ENCODE measurements at regions not wholly inside any gene's neighbourhood (a gene's known extent, or its start where the extent isn't known, plus 50 kb on each side); places are given as distances from the start of the nearest gene placed in this dataset.
A peak's percentile ranks its signal among the peaks of the same experiment; 100 is the strongest.

DNA sequence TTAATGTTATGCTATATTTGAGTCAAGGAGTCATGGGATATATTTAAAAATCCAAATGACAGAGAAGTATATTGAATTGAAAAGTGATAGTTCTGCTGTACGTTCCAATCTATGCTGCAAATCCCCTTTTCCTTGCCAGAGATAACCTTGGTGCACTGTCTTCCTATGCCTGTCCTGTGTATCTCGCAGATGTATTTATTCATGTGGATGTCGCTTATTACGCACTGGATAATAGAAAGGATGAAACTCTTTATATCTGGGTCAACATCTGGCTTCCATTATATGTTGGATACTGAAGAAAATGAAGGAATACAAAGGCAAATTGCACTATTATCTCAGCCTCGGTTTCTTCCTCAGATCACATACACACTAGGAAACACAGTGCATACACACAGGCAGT is 331.3 kb downstream of the BCKDHB start:
- Histone ChIP-seq H3K4me1 (ENCODE audit: low read length) (peaks cover 21% of the 10 kb centered on the region), H3K9me3 (ENCODE audit: insufficient read depth, low read length) (no peaks in the 10 kb centered on the region), H3K27me3 (ENCODE audit: low read depth, low read length) (no peaks in the 10 kb centered on the region), H3K36me3 (replicated peaks; ENCODE audit: low read depth, low read length) (no peaks in the 10 kb centered on the region), H3K4me2 (ENCODE audit: low read length) (no peak overlapping the region), H3K4me3 (ENCODE audit: low read length) (no peak overlapping the region), H3K9ac (ENCODE audit: low read length) (no peak overlapping the region), H2AFZ (ENCODE audit: low read depth, low read length) (no peak overlapping the region), H3K79me2 (ENCODE audit: low read length) (no peaks in the 10 kb centered on the region), H4K20me1 (ENCODE audit: insufficient read depth, low read length) (no peaks in the 10 kb centered on the region), H3K27ac (ENCODE audit: low read length) (no peak overlapping the region)
- TF ChIP-seq CTCF (IDR thresholded peaks at IDR 0.05; ENCODE audit: low read depth, low read length) (no peak), EZH2phosphoT487 (IDR thresholded peaks at IDR 0.05; ENCODE audit: low read depth) (no peak)

DNA sequence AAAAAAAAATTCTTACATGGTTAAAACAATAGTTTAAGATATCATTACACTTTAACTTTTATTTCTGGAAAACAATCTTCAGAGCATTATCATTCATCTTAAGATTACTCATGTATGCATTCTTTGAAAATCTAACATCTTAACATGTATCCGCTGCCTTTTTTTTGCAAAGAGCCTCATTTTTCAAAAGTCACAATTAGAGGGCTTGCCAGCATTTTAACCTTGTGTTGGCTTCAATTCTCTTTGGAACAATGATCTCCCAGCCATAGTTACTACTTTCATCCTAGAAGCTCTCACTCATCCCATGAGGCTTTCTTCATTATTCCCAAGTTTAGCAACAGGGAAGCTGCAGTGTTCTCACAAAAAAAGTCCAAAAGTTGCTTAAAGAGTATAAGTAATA is 330.8 kb downstream of the BCKDHB start:
- no peaks in the 10 kb centered on the region for H3K9me3 ChIP-seq (ENCODE audit: insufficient read depth, low read length)
- peaks cover 21% of the 10 kb centered on the region for H3K4me1 ChIP-seq (ENCODE audit: low read length)
- H3K79me2 ChIP-seq (ENCODE audit: low read length), result no peaks in the 10 kb centered on the region
- no peaks in the 10 kb centered on the region for H4K20me1 ChIP-seq (ENCODE audit: insufficient read depth, low read length)
- H3K4me3 ChIP-seq (ENCODE audit: low read length), result no peak overlapping the region
- H2AFZ ChIP-seq (ENCODE audit: low read depth, low read length), result no peak overlapping the region
- TF ChIP-seq CTCF (IDR thresholded peaks at IDR 0.05; ENCODE audit: low read depth, low read length), result no peak
- no peak for TF ChIP-seq EZH2phosphoT487 (IDR thresholded peaks at IDR 0.05; ENCODE audit: low read depth)
- H3K27ac ChIP-seq (ENCODE audit: low read length), result no peak overlapping the region
- no peaks in the 10 kb centered on the region for H3K36me3 ChIP-seq (replicated peaks; ENCODE audit: low read depth, low read length)
- H3K27me3 ChIP-seq (ENCODE audit: low read depth, low read length), result no peaks in the 10 kb centered on the region
- H3K4me2 ChIP-seq (ENCODE audit: low read length), result no peak overlapping the region
- H3K9ac ChIP-seq (ENCODE audit: low read length), result no peak overlapping the region

DNA sequence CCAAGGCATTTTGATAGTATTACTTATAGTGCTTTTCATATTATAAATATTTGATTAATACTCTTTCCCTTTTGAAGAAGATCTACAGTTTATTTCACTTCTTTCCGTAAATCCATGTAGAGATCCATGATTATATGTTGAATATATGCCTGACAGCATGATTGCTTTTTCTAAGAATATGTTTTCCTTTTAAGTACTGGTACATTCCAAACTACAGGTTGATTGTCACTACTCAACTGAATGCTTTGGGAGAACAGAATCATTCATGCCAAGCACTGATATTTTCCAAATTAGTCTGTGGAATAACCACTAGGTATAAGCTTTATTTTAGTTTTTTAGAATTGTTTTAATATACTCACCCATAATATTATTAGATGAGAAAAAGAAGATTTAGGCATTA is 330.2 kb downstream of the BCKDHB start:
- Histone ChIP-seq H3K79me2 (ENCODE audit: low read length) (no peaks in the 10 kb centered on the region), H3K4me2 (ENCODE audit: low read length) (no peak overlapping the region), H3K36me3 (replicated peaks; ENCODE audit: low read depth, low read length) (no peaks in the 10 kb centered on the region), H4K20me1 (ENCODE audit: insufficient read depth, low read length) (no peaks in the 10 kb centered on the region), H3K4me1 (ENCODE audit: low read length) (peaks cover 21% of the 10 kb centered on the region), H3K27me3 (ENCODE audit: low read depth, low read length) (no peaks in the 10 kb centered on the region), H2AFZ (ENCODE audit: low read depth, low read length) (no peak overlapping the region), H3K9me3 (ENCODE audit: insufficient read depth, low read length) (no peaks in the 10 kb centered on the region), H3K27ac (ENCODE audit: low read length) (no peak overlapping the region), H3K4me3 (ENCODE audit: low read length) (no peak overlapping the region), H3K9ac (ENCODE audit: low read length) (no peak overlapping the region)
- TF ChIP-seq EZH2phosphoT487 (IDR thresholded peaks at IDR 0.05; ENCODE audit: low read depth), result no peak
- TF ChIP-seq CTCF (IDR thresholded peaks at IDR 0.05; ENCODE audit: low read depth, low read length), result no peak

GRCh38 chr6:80435457-80435856 is 329.0 kb downstream of the BCKDHB start:
- Histone ChIP-seq H3K4me3 (ENCODE audit: low read length) (no peak overlapping the region), H3K36me3 (replicated peaks; ENCODE audit: low read depth, low read length) (no peaks in the 10 kb centered on the region), H3K27me3 (ENCODE audit: low read depth, low read length) (no peaks in the 10 kb centered on the region), H3K9me3 (ENCODE audit: insufficient read depth, low read length) (no peaks in the 10 kb centered on the region), H4K20me1 (ENCODE audit: insufficient read depth, low read length) (no peaks in the 10 kb centered on the region), H2AFZ (ENCODE audit: low read depth, low read length) (no peak overlapping the region), H3K79me2 (ENCODE audit: low read length) (no peaks in the 10 kb centered on the region), H3K9ac (ENCODE audit: low read length) (no peak overlapping the region), H3K4me2 (ENCODE audit: low read length) (0 out of 2 replicates have a peak overlapping the region, but pooled peaks have one; percentile 4), H3K4me1 (ENCODE audit: low read length) (peaks cover 16% of the 10 kb centered on the region), H3K27ac (ENCODE audit: low read length) (no peak overlapping the region)
- TF ChIP-seq CTCF (IDR thresholded peaks at IDR 0.05; ENCODE audit: low read depth, low read length) (no peak), EZH2phosphoT487 (IDR thresholded peaks at IDR 0.05; ENCODE audit: low read depth) (no peak)
